Retinal pigment epithelial cell (primary cell): ENCODE measurements at regions not wholly inside any gene's neighbourhood (a gene's known extent, or its start where the extent isn't known, plus 50 kb on each side); places are given as distances from the start of the nearest gene placed in this dataset.
"Not testable (repeated sequence)": the region's sequence is repeated elsewhere in the genome, so short reads cannot be mapped to it uniquely, and the experiment has no call there.

Experiments
- DNase-seq: peaks from one replicate; pipeline ENCODE4 v3.0.0-alpha.2; 2010; ENCODE audit warnings: low read depth
- H3K4me3 ChIP-seq: 2 replicates; pipeline ENCODE4 v1.5.1; 2011; ENCODE audit warnings: mild to moderate bottlenecking, low read length, control low read depth, moderate library complexity
- TF ChIP-seq, protein P1 (sequence below): conservative IDR thresholded peaks from 2 replicates; pipeline ENCODE4 v1.5.1; 2011; ENCODE audit warnings: low read depth, low read length, control low read depth, inconsistent platforms

GRCh38 chr6:4264601-4265000, 129.2 kb upstream of the ECI2 start:
- TF ChIP-seq, protein P1, sequence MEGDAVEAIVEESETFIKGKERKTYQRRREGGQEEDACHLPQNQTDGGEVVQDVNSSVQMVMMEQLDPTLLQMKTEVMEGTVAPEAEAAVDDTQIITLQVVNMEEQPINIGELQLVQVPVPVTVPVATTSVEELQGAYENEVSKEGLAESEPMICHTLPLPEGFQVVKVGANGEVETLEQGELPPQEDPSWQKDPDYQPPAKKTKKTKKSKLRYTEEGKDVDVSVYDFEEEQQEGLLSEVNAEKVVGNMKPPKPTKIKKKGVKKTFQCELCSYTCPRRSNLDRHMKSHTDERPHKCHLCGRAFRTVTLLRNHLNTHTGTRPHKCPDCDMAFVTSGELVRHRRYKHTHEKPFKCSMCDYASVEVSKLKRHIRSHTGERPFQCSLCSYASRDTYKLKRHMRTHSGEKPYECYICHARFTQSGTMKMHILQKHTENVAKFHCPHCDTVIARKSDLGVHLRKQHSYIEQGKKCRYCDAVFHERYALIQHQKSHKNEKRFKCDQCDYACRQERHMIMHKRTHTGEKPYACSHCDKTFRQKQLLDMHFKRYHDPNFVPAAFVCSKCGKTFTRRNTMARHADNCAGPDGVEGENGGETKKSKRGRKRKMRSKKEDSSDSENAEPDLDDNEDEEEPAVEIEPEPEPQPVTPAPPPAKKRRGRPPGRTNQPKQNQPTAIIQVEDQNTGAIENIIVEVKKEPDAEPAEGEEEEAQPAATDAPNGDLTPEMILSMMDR, result no peak
- no peak for DNase-seq
- no peak overlapping the region for H3K4me3 ChIP-seq

GRCh38 chr6:4264081-4264480, 128.7 kb upstream of the ECI2 start:
- DNase-seq, result no peak
- TF ChIP-seq, protein P1, result no peak
- no peak overlapping the region for H3K4me3 ChIP-seq

GRCh38 chr6:4262526-4262925, 127.2 kb upstream of the ECI2 start:
- TF ChIP-seq, protein P1, result no peak
- no peak overlapping the region for H3K4me3 ChIP-seq
- no peak for DNase-seq

GRCh38 chr6:4259391-4259790, 124.0 kb upstream of the ECI2 start:
- no peak overlapping the region for H3K4me3 ChIP-seq
- no peak for DNase-seq
- TF ChIP-seq, protein P1, result no peak

- TF ChIP-seq, protein P1, result no peak
- no peak for DNase-seq
- no peak overlapping the region for H3K4me3 ChIP-seq
These were observed 123.4 kb upstream of the ECI2 start for GRCh38 chr6:4258733-4259132.

DNA sequence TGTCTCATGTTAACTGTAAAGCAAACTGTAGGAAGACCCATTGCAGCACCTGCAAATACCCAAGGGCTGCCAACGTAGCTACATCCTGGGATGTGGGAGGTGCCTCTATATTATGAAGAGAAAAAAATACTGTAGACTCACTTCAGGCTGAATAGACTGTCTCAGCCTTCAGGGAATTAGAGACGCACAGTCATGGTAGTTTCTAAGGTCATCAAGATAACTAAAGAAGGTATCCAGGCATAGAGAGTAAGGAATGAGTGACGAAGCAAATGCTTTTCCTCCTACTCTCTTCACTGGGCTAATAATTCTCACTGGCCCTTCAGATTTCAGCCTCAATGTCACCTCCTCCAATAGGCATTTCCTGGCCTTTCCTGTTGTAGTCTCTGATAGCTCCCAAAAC, 121.6 kb upstream of the ECI2 start:
- TF ChIP-seq, protein P1, result no peak
- H3K4me3 ChIP-seq, result no peak overlapping the region
- no peak for DNase-seq

DNA sequence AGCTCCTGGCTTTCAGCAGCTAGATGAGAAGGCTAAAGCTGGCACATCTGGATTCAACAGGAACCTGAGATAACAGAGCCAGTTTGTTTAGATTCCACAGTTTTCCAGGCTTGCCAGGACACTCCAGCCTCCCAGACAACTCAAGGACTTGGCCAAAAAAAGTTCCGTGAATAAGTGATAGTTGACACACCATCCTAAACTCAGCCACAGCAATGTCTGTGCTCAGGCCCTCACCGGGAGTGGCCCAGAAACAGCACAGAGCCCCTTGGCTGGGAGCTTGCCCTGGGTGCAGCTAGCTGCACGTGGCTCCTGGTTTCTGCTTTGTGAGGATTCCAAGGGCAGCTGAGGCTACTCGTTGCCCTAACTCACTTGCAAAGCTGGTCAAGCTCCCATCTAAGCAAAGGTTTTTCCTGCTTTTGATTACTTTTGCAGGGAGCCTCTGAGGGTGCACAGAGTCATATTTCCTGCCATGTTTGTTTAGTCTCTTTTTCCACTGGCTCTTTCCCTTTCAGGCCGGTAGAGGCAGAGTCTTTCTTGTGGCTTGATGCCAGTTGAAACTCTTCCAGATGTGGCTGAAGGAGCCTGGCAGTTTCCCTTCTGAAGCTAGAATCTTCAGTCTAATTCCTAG, 118.3 kb upstream of the ECI2 start:
- DNase-seq, result no peak
- TF ChIP-seq, protein P1, result peak; percentile 74
- H3K4me3 ChIP-seq, result no peak overlapping the region

- H3K4me3 ChIP-seq, DNase-seq: not testable (repeated sequence)
These were observed 117.1 kb upstream of the ECI2 start for GRCh38 chr6:4252445-4252844.
